ENCODE measurements at regions not wholly inside any gene's neighbourhood (a gene's known extent, or its start where the extent isn't known, plus 50 kb on each side); places are given as distances from the start of the nearest gene placed in this dataset.

- intact Hi-C loops (cut with micrococcal nuclease): no loop called here
- 100% methylated on average over 1 of the region's 2 CpGs for WGBS (ENCODE audit: insufficient coverage)
- no peak overlapping the region for H3K27ac Mint-ChIP-seq
Observed at GRCh38 chr20:40749985-40750506, 61.0 kb upstream of the MAFB start.

DNA sequence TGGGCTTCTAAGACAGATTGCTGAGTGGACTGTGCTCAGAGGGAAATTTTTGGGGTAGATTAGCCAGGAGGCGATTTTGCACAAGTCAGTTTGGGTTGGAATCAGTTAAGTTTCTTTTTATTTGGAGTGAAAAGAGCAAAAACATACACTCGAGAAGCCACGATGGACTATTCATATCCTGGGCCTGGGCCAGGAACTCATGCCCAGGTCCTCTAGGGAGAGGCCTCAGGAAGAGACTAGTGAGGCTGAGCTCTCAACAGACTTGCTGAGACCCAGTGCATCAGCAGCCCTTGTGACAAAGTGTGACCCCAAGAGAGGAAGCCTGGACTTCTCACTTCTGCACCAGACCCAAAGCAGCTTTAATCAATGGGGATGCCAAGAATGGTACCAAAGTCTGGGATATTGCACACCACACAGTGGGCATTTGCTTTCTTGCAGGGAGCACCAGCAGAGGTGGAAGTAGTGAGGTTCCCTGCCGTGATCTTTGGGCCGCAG lies 61.6 kb upstream of the MAFB start:
- Histone ChIP-seq H3K4me3 (ENCODE audit: control extremely low read depth in 1 of 5, extremely low read depth in 1 of 5, insufficient read depth in 1 of 5, low read depth in 2 of 5, low read length in 4 of 5) (no peak overlapping the region), H3K4me2 (replicated peaks; ENCODE audit: low read depth, low read length, poor library complexity, severe bottlenecking) (no peak overlapping the region), H3K27me3 (replicated peaks in 1 of 4; ENCODE audit: control extremely low read depth in 1 of 4, control insufficient read depth in 3 of 4, insufficient read depth in 4 of 4, low read length in 3 of 4) (peaks cover 0 to 12% (median 0%) of the 10 kb centered on the region in 4 experiments), H2AFZ (ENCODE audit: insufficient read depth, low read depth, low read length, poor library complexity, severe bottlenecking) (no peak overlapping the region), H3K9me3 (ENCODE audit: control extremely low read depth in 1 of 3, control insufficient read depth in 2 of 3, insufficient read depth in 1 of 3, low read length in 2 of 3) (no peaks in the 10 kb centered on the region), H3K79me2 (ENCODE audit: control insufficient read depth, insufficient read depth, low read length) (no peaks in the 10 kb centered on the region), H4K20me1 (ENCODE audit: control insufficient read depth, insufficient read depth, low read length, poor library complexity, severe bottlenecking) (no peaks in the 10 kb centered on the region), H3K27ac (ENCODE audit: low read length in 2 of 2) (no peak overlapping the region), H3K4me1 (ENCODE audit: control insufficient read depth in 2 of 2, insufficient read depth in 2 of 2, low read length in 2 of 2) (no peaks in the 10 kb centered on the region), H3K36me3 (replicated peaks in 1 of 2; ENCODE audit: control extremely low read depth in 1 of 2, control insufficient read depth in 1 of 2, extremely low read depth in 1 of 2, insufficient read depth in 2 of 2, low read length in 1 of 2) (no peaks in the 10 kb centered on the region), H3K9ac (ENCODE audit: low read length) (no peak overlapping the region)
- DNase-seq (no peak), ATAC-seq (ENCODE audit: low read depth) (no peak)
- Mint-ChIP-seq H3K4me1 (no peaks in the 10 kb centered on the region), H3K27me3 (peaks cover 20% of the 10 kb centered on the region), H3K4me3 (no peak overlapping the region), H3K9me3 (ENCODE audit: insufficient read depth) (no peaks in the 10 kb centered on the region), H3K27ac (no peak overlapping the region)
- TF ChIP-seq EZH2 (IDR thresholded peaks at IDR 0.05; ENCODE audit: borderline replicate concordance, insufficient read depth, low read depth, low read length, poor library complexity, severe bottlenecking): no peak
- TF ChIP-seq, protein P1, sequence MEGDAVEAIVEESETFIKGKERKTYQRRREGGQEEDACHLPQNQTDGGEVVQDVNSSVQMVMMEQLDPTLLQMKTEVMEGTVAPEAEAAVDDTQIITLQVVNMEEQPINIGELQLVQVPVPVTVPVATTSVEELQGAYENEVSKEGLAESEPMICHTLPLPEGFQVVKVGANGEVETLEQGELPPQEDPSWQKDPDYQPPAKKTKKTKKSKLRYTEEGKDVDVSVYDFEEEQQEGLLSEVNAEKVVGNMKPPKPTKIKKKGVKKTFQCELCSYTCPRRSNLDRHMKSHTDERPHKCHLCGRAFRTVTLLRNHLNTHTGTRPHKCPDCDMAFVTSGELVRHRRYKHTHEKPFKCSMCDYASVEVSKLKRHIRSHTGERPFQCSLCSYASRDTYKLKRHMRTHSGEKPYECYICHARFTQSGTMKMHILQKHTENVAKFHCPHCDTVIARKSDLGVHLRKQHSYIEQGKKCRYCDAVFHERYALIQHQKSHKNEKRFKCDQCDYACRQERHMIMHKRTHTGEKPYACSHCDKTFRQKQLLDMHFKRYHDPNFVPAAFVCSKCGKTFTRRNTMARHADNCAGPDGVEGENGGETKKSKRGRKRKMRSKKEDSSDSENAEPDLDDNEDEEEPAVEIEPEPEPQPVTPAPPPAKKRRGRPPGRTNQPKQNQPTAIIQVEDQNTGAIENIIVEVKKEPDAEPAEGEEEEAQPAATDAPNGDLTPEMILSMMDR (IDR thresholded peaks at IDR 0.05): no peak
- intact Hi-C loops (cut with micrococcal nuclease): no loop called here
- ChIA-PET CTCF (interaction anchor here (1.1 kb wide), 1 partner anchor 9 kb away, joined by 3 read pairs; no protein-coding TSS in a partner anchor), POLR2A (no interaction called here)
- WGBS (ENCODE audit: insufficient coverage): 24% methylated on average over 3 of the region's 5 CpGs

More at GRCh38 chr20:40749985-40750506, 61.0 kb upstream of the MAFB start:
- Histone ChIP-seq H3K79me2 (ENCODE audit: control insufficient read depth, insufficient read depth, low read length) (no peaks in the 10 kb centered on the region), H2AFZ (ENCODE audit: insufficient read depth, low read depth, low read length, poor library complexity, severe bottlenecking) (no peak overlapping the region), H3K4me3 (ENCODE audit: control extremely low read depth in 1 of 5, extremely low read depth in 1 of 5, insufficient read depth in 1 of 5, low read depth in 2 of 5, low read length in 4 of 5) (no peak overlapping the region), H3K4me1 (ENCODE audit: control insufficient read depth in 2 of 2, insufficient read depth in 2 of 2, low read length in 2 of 2) (no peaks in the 10 kb centered on the region), H3K27ac (ENCODE audit: low read length in 2 of 2) (no peak overlapping the region), H3K9me3 (ENCODE audit: control extremely low read depth in 1 of 3, control insufficient read depth in 2 of 3, insufficient read depth in 1 of 3, low read length in 2 of 3) (no peaks in the 10 kb centered on the region), H3K4me2 (replicated peaks; ENCODE audit: low read depth, low read length, poor library complexity, severe bottlenecking) (no peak overlapping the region), H3K27me3 (replicated peaks in 1 of 4; ENCODE audit: control extremely low read depth in 1 of 4, control insufficient read depth in 3 of 4, insufficient read depth in 4 of 4, low read length in 3 of 4) (peaks cover 0 to 12% (median 0%) of the 10 kb centered on the region in 4 experiments), H3K9ac (ENCODE audit: low read length) (no peak overlapping the region), H4K20me1 (ENCODE audit: control insufficient read depth, insufficient read depth, low read length, poor library complexity, severe bottlenecking) (no peaks in the 10 kb centered on the region), H3K36me3 (replicated peaks in 1 of 2; ENCODE audit: control extremely low read depth in 1 of 2, control insufficient read depth in 1 of 2, extremely low read depth in 1 of 2, insufficient read depth in 2 of 2, low read length in 1 of 2) (no peaks in the 10 kb centered on the region)
- ATAC-seq (ENCODE audit: low read depth) (no peak), DNase-seq (no peak)
- H3K9me3 Mint-ChIP-seq (ENCODE audit: insufficient read depth): no peaks in the 10 kb centered on the region
- ChIA-PET CTCF (interaction anchor here (0.9 to 1.4 kb wide), 2 partner anchors 11 to 213 kb away, joined by 3 read pairs; no protein-coding TSS in a partner anchor), POLR2A (no interaction called here)
- H3K4me3 Mint-ChIP-seq: no peak overlapping the region
- no peaks in the 10 kb centered on the region for H3K4me1 Mint-ChIP-seq
- no peak for TF ChIP-seq EZH2 (IDR thresholded peaks at IDR 0.05; ENCODE audit: borderline replicate concordance, insufficient read depth, low read depth, low read length, poor library complexity, severe bottlenecking)
- TF ChIP-seq, protein P1 (IDR thresholded peaks at IDR 0.05): no peak
- H3K27me3 Mint-ChIP-seq: peaks cover 23% of the 10 kb centered on the region

Data from B cell (primary cell).